Mucosa of descending colon (tissue), 3 donors: ENCODE measurements at regions not wholly inside any gene's neighbourhood (a gene's known extent, or its start where the extent isn't known, plus 50 kb on each side); places are given as distances from the start of the nearest gene placed in this dataset.
A peak's percentile ranks its signal among the peaks of the same experiment; 100 is the strongest.
"Not testable (repeated sequence)": the region's sequence is repeated elsewhere in the genome, so short reads cannot be mapped to it uniquely, and the experiment has no call there.

Experiments
- ATAC-seq: fragments of 200-7000 bp; cut with Tn5 transposase; one replicate; pipeline ENCODE4 v1.9.1; 2020; ENCODE audit warnings: mild to moderate bottlenecking, moderate library complexity
- DNase-seq, 3 donors: peaks; one replicate each; pipeline ENCODE4 v3.0.0-alpha.2; 2020
- H3K36me3 ChIP-seq: fragments of 200-600 bp; one replicate; pipeline ENCODE4 v1.8.0; 2021; ENCODE audit warnings: low read depth, mild to moderate bottlenecking
- H3K4me1 ChIP-seq: fragments of 200-600 bp; one replicate; pipeline ENCODE4 v1.8.0; 2021; ENCODE audit warnings: low read depth, mild to moderate bottlenecking
- H3K4me3 ChIP-seq: fragments of 200-600 bp; one replicate; pipeline ENCODE4 v1.8.0; 2021; ENCODE audit warnings: mild to moderate bottlenecking
- H3K9me3 ChIP-seq: fragments of 200-600 bp; one replicate; pipeline ENCODE4 v1.8.0; 2021; ENCODE audit warnings: mild to moderate bottlenecking
- CTCF ChIP-seq: fragments of 200-600 bp; IDR thresholded peaks from one replicate; pipeline ENCODE4 v1.8.0; 2022; ENCODE audit warnings: antibody characterized with exemption, mild to moderate bottlenecking
- intact Hi-C, 2 donors: fragments of 100-400 bp; cut with DNase I in 1 of 2; cut with micrococcal nuclease in 1 of 2; formaldehyde crosslinking; loops; one replicate each; pipeline versions ENCODE4 v1.11.0 to v1.11.1; 2022; cut with DNase I, micrococcal nuclease
- donor health status: DM: no; HTN: no; CAD: no; lungs with moderate emphysema.
- donor health status: DM: no; HTN: no; CAD: no.
- donor health status: DM: no; HTN: yes; CAD: no.

- TF ChIP-seq CTCF = no peak
- ATAC-seq = no peak
- Histone ChIP-seq H3K9me3 (no peaks in the 10 kb centered on the region), H3K4me1 (no peaks in the 10 kb centered on the region), H3K36me3 (no peaks in the 10 kb centered on the region), H3K4me3 (no peak overlapping the region)
- intact Hi-C loops = no loop called here
- DNase-seq = no peak
These were observed 74.2 kb downstream of the TOMM20 start for GRCh38 chr1:235054466-235054865.

GRCh38 chr1:235052067-235053008 lies 76.3 kb downstream of the TOMM20 start:
- no peak overlapping the region for H3K4me3 ChIP-seq
- H3K4me1 ChIP-seq = no peaks in the 10 kb centered on the region
- DNase-seq (no peak), ATAC-seq (no peak)
- H3K36me3 ChIP-seq = no peaks in the 10 kb centered on the region
- TF ChIP-seq CTCF = no peak
- H3K9me3 ChIP-seq = no peaks in the 10 kb centered on the region
- intact Hi-C loops = no loop called here

GRCh38 chr1:235051521-235051920 lies 77.1 kb downstream of the TOMM20 start:
- Histone ChIP-seq H3K4me1 (no peaks in the 10 kb centered on the region), H3K9me3 (no peaks in the 10 kb centered on the region), H3K4me3 (no peak overlapping the region), H3K36me3 (no peaks in the 10 kb centered on the region)
- intact Hi-C loops = no loop called here
- ATAC-seq (no peak), DNase-seq (no peak)
- no peak for TF ChIP-seq CTCF

- Histone ChIP-seq H3K4me1 (no peaks in the 10 kb centered on the region), H3K4me3 (no peak overlapping the region), H3K9me3 (no peaks in the 10 kb centered on the region), H3K36me3 (no peaks in the 10 kb centered on the region)
- DNase-seq = no peak
- TF ChIP-seq CTCF = no peak
- peak; percentile 31 for ATAC-seq
- intact Hi-C loops = no loop called here
These were observed 77.7 kb downstream of the TOMM20 start for GRCh38 chr1:235050911-235051360.

GRCh38 chr1:235049716-235050378 lies 78.8 kb downstream of the TOMM20 start:
- H3K9me3 ChIP-seq, ATAC-seq, H3K4me3 ChIP-seq, intact Hi-C loops, H3K4me1 ChIP-seq, DNase-seq, H3K36me3 ChIP-seq: not testable (repeated sequence)

- no peaks in the 10 kb centered on the region for H3K4me1 ChIP-seq
- no peaks in the 10 kb centered on the region for H3K9me3 ChIP-seq
- H3K4me3 ChIP-seq = no peak overlapping the region
- intact Hi-C loops = no loop called here
- no peaks in the 10 kb centered on the region for H3K36me3 ChIP-seq
- DNase-seq (no peak), ATAC-seq (no peak)
- no peak for TF ChIP-seq CTCF
These were observed 79.4 kb downstream of the TOMM20 start for GRCh38 chr1:235049217-235049616.
